GM21717 (cell line): ENCODE measurements at regions not wholly inside any gene's neighbourhood (a gene's known extent, or its start where the extent isn't known, plus 50 kb on each side); places are given as distances from the start of the nearest gene placed in this dataset.

Experiments
- ATAC-seq: cut with Tn5 transposase; IDR thresholded peaks from one replicate; pipeline ENCODE4 v1.9.1; 2021; ENCODE audit warnings: mild to moderate bottlenecking, moderate library complexity; ENCODE audit not compliant: unreplicated experiment

- ATAC-seq, result no peak
Measured at GRCh38 chr4:188197566-188197965, 58.3 kb downstream of the TRIML1 start.

DNA sequence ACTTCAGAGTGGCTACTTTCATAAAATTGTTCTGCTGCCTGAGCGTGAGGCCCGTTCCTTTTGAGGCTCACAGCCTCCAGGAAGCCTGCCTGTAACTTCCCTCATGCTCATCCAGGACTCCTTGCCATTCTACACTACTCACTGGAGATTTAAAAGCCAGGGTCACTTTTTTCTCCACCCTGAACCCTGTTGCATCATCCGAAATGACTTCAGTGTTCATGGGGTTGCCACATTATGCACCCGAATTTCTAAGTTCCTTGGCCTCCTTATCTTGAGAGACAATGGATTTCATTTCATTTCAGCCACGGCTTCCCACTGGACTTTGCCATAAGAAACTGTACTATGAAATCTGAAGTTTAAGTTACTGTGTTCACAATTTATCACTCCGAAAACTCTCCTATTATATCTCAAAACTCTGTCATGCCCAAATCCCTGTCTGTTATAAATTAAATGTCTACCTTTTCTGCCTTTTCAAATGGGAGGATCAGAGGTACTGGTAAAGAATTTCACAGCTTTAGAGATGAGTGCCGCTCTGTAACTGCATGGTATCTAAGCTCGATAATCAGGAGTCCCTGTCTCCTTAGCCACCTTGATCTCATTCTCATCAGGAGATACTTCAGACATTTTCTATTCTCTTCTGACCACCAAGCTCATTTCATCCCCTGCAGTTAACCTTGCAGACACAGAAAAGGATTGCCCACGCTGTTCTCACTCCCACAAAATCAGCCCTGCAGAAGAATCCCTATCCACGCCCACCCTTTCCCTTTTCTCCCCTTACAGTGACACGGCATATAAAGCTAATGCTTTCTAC is 59.9 kb downstream of the TRIML1 start:
- no peak for ATAC-seq

- ATAC-seq, result no peak
Measured at GRCh38 chr4:188201851-188202250, 62.6 kb downstream of the TRIML1 start.

- ATAC-seq, result no peak
Measured at GRCh38 chr4:188206783-188207182, 67.5 kb downstream of the TRIML1 start.

DNA sequence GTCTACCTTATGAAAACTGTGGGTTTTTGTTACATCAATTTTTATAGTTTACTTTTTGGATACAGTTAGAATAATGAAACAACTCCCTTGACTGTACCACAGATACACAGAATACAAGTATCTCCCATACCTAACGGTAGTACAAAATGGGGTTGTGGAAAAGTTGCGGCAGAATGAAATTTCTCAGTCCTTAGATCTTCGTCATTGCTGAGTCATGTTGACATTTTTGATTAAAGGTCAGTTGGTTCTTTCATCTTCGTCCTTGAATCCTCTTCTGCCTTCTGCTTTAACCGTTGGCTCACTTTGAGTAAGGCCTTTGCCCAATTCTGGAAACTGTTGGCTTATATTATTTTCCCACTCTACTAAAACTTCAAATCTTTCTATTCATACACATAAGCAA is 75.6 kb downstream of the TRIML1 start:
- ATAC-seq, result no peak

DNA sequence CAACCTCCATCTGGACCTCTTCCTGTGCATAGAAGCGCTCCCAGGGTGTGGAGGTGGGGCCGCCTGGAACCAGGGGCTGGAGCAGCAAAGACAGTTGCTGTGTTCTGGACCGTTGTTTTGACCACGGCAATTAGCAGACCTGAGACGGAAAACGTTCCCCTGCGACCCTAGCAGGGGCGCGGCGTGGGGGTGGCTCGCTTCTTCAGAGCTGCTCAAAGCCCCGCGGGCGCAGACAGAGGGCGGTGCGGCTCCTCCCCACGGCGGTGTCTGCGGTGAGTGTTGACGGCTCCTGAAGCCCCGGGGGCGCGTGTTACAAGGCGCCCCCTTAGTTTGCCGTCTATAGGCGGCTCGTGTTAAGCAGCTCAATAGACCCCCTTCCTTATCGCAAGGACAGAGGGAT is 79.2 kb downstream of the TRIML1 start:
- ATAC-seq, result no peak

DNA sequence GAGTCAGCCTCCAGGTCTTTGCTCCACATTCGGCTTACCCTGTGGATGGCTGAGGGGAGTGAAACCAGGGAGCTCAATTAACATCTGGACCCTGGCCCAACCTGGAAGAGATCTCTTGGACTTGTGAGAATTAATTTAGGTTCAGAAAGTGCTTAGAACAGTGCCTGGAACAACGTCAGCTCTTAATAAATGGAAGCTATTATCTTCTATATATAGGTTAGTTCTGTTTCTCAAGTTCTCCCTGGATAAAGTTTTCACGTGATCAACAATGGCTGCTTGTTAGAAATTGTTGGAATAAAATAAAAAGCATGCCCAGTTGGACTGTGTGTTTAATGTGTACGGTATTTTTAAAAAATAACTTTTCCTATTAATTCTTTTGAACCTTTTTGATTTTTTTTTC is 80.8 kb downstream of the TRIML1 start:
- ATAC-seq, result no peak

GRCh38 chr4:188221090-188221489 is 81.8 kb downstream of the TRIML1 start:
- ATAC-seq, result no peak

DNA sequence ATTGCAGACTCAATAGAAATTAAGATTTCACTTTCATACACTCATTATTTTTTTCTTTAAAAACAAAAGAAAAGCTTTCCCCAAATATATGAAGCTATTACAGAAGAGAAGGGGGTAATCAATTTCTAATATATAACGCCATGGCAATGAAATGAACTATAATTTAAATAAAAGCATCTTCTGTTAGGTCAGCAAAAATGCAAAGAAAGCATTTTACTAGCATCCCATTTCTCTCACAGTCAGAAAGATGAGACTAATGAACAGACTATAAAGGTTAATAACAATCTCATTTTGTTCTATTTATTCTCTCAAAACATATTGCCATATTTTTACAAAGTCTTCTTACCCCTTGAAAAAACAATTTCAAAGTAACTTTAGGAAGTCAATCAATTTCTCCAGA is 89.0 kb downstream of the TRIML1 start:
- no peak for ATAC-seq

DNA sequence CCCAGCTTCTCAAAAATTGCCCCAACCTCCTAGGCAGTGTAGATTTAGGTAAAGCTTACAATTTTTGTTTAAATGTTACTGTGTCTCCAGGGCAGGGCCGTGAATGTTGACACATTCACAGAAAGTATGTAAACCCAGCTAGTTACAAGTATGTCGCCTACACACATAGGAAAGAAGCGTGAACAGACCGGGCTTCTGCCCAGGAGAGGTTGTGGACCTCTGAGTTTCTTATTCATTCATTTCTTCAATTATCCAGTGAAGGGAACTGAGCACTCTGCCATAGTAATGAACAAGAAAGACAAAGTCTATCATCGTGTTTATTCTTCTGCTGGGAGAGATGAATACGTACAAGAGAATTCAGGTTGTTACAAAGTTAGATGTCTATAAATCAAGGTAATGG is 93.2 kb downstream of the TRIML1 start:
- ATAC-seq, result no peak

DNA sequence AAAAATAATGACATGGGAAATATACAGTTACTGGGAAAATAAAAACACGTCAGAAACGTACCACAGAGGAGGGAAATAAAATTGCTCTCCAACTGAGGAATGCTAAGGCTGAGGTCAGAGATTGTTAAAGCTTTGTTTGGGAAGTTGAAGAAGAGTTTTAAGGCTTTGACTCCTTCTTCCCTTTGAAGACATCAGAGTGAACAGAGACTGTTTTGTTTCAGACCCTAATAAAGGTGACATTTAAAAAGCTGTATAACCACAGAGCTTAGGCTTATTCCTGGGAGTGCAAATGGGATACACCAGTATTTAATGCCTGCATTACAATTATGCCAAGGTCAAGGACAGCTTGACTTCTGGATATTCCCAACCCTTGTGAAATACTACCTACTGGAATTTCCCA is 102.8 kb downstream of the TRIML1 start:
- ATAC-seq, result no peak

DNA sequence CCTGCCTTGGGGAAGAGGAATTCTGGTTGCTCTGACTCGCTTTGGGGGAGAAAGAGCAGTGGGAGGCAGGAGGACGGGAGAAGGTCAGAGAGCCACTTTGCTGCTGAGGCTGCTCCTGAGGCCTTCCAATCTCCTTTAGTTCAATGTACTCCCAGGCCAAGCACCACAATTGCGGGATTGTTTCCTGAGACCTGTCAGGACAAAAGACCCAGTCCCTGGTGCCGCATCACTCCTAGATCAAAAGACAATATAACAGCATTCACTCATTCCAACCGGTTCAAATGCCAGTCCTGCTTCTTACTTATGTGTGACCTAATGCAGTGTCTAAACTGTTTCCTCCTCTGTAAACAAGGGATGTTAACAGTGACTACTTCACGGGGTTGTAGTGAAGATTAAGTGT is 106.4 kb downstream of the TRIML1 start:
- ATAC-seq, result no peak

DNA sequence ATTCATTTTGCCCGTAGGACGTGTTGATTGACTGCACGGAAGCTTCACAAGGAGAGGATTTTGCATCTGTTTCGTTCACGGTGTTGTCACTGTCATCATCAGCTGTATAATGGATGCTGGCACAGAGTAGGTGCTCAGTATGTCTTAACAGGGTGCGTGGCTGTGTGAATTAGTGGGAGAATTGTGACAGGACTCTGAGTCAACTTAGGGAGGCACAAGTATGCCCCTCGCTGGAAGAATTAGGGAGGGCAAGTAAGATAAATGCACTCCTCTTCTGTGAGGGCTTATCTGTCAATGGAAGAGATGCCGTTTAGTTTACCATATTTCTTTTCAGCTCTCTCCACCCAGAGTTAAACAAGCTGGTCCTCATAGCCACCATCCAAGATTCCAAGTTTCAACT is 107.2 kb downstream of the TRIML1 start:
- ATAC-seq, result no peak

- no peak for ATAC-seq
Measured at GRCh38 chr4:188254211-188254610, 115.0 kb downstream of the TRIML1 start.

DNA sequence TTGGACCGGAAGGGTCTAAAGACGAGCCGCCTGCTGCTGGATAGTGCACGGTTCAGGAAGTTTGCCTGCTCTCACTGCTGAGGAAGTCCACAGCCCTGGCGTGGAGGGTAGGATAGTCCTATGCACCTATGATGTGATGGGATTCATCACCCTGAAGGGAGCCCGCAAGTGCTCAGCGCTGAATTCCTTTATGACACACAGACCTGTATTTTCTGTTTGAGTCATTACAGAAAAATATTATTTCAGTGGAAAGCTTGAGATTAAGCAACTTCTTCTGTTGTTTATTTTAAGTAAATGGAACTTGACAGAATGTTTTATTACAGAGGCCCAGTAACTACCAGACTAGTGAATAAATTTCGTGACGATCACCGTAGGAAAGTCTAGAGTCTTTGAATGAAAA is 123.2 kb downstream of the TRIML1 start:
- ATAC-seq, result no peak

DNA sequence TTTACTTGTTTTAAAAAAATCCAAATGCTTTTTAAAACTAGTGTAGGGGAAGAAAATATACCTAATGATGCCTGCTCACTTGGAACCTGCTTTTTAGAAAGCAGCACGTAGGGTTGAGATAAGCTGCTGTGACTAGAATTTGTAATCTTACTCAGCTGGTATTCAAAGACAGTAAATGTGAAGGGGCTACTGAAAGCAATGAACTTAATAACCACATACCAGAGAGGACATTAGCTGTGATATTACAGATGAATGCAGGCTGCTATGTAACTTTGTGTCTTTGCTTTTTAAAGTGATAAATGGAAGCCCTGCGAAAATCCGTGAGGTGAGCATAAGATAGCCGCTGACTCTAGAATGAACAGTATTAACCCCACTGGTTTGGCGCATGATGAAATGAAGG is 124.1 kb downstream of the TRIML1 start:
- ATAC-seq, result no peak

DNA sequence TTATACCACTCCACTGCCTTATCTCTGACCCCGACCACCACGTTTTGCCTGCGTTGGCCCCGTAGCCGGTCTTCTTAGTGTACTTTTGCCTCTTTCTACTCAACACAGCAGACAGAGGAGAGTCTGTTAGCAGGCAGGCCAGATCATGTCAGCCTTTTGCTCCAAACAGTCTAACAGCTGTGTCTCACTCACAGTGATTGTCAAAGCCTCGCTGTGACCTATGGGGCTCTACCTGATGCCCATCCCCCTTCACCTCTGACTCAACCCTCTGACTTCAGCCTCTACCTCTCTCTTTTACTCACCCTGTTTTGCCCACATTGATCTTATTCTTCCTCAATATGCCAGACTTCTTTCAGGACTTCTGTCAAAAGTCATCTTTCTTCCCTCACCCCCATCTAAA is 127.1 kb downstream of the TRIML1 start:
- no peak for ATAC-seq

DNA sequence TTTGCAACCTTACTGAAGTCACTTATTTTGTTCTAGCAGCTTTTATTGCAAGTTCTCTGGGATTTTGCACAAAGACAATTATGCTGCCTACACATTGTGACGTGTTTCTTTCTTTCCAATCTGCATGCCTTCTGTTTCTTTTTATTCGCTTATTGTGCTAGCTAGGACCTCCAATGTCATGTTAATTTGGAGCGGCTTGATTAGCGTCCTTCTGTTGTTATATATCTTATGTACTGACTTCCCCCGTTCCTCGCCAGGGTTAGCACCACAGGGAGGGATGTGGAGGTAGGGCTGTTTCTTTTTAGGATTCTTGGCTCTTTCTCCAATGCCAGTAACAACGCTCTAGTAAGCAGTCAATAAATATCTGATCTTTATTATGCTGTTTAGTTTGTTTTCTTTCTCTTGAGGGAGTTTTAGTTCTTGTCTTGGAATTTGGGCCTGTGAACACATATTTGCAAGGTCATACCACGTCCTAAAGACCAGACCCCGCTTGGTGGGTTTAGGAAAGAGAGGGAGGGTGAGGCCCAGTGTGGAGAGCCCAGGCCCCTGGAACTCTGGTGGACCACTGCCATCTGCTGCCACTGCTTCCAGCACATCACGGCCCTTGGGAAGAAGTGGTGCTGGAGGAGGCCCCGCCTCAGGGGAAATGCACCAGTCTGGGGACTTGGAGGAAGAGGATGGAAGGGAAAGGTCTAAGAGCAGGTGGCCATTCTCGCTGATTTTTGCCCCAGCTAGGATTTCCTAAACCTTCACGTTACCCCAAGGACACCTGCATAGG is 129.1 kb downstream of the TRIML1 start:
- no peak for ATAC-seq

GRCh38 chr4:188270273-188271069 is 131.2 kb downstream of the TRIML1 start:
- ATAC-seq, result no peak

DNA sequence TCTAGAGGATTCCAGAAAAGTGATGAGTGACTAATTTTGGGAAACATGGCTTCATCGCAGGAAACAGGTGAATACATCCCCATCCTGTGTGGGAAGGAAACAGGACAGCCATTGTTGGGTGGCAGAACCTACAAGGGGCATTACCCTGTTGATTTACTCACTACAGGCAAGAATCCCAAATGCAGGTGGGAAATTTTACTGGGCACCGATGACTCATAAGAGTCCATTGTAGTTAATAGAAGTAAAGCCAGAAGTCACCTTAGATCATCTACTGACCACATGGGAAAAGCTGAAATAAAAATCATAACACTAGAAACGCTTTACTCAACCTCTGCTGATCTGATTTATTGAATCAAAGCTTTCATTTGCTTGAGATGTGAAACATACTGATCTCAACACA is 136.4 kb downstream of the TRIML1 start:
- ATAC-seq, result no peak

GRCh38 chr4:188279184-188279583 is 139.9 kb downstream of the TRIML1 start:
- no peak for ATAC-seq
